K562 (cell line): ENCODE measurements at regions not wholly inside any gene's neighbourhood (a gene's known extent, or its start where the extent isn't known, plus 50 kb on each side); places are given as distances from the start of the nearest gene placed in this dataset.

Experiments used
- BDP1 ChIP-seq: IDR thresholded peaks from 3 replicates; pipeline ENCODE4 v1.6.1; 2011; ENCODE audit not compliant: insufficient read length, insufficient read depth
- CHD2 ChIP-seq: IDR thresholded peaks from 2 replicates; pipeline ENCODE4 v1.6.1; 2011; ENCODE audit warnings: low read depth, low read length
- NFE2L1 ChIP-seq: fragments of 450-650 bp; IDR thresholded peaks from 2 replicates; pipeline ENCODE4 v1.6.1; 2016; ENCODE audit warnings: missing genetic modification characterization, low read depth, mild to moderate bottlenecking, missing compliant biosample characterization, moderate library complexity, borderline replicate concordance
- RNF2 ChIP-seq: sonication (generic); IDR thresholded peaks from 2 replicates; pipeline ENCODE4 v1.6.1; 2016
- TSC22D4 ChIP-seq: fragments of 450-650 bp; IDR thresholded peaks from 2 replicates; pipeline ENCODE4 v1.6.1; 2016; ENCODE audit warnings: missing genetic modification characterization, missing biosample characterization, control low read depth
- TF ChIP-seq, protein P1 (sequence below), 3 experiments: IDR thresholded peaks in 2 of 3; conservative IDR thresholded peaks in 1 of 3; 2 replicates each; pipeline ENCODE4 v1.5.1; 2011 to 2012; ENCODE audit warnings: low read length in 3 of 3, mild to moderate bottlenecking in 3 of 3, control low read depth in 2 of 3, improper control_type of control experiment in 1 of 3, inconsistent platforms in 1 of 3, low read depth in 1 of 3, mixed read lengths in 1 of 3, moderate library complexity in 1 of 3; ENCODE audit not compliant: insufficient read depth in 2 of 3
- TF ChIP-seq, protein P2 (sequence below): fragments of 200-600 bp; sonication (generic); IDR thresholded peaks from one replicate; pipeline ENCODE4 v1.6.1; 2012; ENCODE audit warnings: mild to moderate bottlenecking, low read depth, low read length, inconsistent platforms
- TF ChIP-seq, protein P3 (sequence below), 2 experiments: IDR thresholded peaks in 1 of 2; conservative IDR thresholded peaks in 1 of 2; 2 replicates each; pipeline ENCODE4 v1.6.1; 2016; ENCODE audit warnings: low read depth in 2 of 2, mild to moderate bottlenecking in 1 of 2, missing compliant biosample characterization in 1 of 2, missing genetic modification characterization in 1 of 2, moderate library complexity in 1 of 2

DNA sequence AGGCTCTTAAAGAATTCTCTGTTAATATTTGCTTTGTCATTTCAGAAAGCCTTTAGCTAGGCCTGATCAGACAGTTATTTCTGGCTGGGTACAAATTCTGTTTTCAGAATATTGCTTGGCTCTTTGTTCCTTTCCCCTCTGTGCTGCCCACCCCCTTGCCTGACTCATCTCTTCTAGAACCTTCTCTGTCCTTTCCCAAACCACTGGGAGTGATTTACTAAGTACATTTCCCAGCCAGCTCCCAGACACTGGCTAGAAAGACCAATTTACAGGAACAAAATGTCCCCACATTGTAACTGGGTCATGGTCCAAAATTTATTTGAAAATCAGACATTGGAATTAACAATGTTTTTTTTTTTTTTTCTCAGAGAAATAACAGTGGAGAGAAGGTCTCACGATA, 133.1 kb upstream of the MAP1B start:
- TF ChIP-seq, protein P1, sequence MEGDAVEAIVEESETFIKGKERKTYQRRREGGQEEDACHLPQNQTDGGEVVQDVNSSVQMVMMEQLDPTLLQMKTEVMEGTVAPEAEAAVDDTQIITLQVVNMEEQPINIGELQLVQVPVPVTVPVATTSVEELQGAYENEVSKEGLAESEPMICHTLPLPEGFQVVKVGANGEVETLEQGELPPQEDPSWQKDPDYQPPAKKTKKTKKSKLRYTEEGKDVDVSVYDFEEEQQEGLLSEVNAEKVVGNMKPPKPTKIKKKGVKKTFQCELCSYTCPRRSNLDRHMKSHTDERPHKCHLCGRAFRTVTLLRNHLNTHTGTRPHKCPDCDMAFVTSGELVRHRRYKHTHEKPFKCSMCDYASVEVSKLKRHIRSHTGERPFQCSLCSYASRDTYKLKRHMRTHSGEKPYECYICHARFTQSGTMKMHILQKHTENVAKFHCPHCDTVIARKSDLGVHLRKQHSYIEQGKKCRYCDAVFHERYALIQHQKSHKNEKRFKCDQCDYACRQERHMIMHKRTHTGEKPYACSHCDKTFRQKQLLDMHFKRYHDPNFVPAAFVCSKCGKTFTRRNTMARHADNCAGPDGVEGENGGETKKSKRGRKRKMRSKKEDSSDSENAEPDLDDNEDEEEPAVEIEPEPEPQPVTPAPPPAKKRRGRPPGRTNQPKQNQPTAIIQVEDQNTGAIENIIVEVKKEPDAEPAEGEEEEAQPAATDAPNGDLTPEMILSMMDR (IDR thresholded peaks at IDR 0.05 in 2 of 3, conservative IDR thresholded peaks at IDR 0.05 in 1 of 3; ENCODE audit: insufficient read depth in 2 of 3, low read depth in 1 of 3, low read length in 3 of 3): no peak
- TF ChIP-seq BDP1: no peak
- TF ChIP-seq CHD2: no peak
- TF ChIP-seq NFE2L1 (tag): no peak
- TF ChIP-seq, protein P2, sequence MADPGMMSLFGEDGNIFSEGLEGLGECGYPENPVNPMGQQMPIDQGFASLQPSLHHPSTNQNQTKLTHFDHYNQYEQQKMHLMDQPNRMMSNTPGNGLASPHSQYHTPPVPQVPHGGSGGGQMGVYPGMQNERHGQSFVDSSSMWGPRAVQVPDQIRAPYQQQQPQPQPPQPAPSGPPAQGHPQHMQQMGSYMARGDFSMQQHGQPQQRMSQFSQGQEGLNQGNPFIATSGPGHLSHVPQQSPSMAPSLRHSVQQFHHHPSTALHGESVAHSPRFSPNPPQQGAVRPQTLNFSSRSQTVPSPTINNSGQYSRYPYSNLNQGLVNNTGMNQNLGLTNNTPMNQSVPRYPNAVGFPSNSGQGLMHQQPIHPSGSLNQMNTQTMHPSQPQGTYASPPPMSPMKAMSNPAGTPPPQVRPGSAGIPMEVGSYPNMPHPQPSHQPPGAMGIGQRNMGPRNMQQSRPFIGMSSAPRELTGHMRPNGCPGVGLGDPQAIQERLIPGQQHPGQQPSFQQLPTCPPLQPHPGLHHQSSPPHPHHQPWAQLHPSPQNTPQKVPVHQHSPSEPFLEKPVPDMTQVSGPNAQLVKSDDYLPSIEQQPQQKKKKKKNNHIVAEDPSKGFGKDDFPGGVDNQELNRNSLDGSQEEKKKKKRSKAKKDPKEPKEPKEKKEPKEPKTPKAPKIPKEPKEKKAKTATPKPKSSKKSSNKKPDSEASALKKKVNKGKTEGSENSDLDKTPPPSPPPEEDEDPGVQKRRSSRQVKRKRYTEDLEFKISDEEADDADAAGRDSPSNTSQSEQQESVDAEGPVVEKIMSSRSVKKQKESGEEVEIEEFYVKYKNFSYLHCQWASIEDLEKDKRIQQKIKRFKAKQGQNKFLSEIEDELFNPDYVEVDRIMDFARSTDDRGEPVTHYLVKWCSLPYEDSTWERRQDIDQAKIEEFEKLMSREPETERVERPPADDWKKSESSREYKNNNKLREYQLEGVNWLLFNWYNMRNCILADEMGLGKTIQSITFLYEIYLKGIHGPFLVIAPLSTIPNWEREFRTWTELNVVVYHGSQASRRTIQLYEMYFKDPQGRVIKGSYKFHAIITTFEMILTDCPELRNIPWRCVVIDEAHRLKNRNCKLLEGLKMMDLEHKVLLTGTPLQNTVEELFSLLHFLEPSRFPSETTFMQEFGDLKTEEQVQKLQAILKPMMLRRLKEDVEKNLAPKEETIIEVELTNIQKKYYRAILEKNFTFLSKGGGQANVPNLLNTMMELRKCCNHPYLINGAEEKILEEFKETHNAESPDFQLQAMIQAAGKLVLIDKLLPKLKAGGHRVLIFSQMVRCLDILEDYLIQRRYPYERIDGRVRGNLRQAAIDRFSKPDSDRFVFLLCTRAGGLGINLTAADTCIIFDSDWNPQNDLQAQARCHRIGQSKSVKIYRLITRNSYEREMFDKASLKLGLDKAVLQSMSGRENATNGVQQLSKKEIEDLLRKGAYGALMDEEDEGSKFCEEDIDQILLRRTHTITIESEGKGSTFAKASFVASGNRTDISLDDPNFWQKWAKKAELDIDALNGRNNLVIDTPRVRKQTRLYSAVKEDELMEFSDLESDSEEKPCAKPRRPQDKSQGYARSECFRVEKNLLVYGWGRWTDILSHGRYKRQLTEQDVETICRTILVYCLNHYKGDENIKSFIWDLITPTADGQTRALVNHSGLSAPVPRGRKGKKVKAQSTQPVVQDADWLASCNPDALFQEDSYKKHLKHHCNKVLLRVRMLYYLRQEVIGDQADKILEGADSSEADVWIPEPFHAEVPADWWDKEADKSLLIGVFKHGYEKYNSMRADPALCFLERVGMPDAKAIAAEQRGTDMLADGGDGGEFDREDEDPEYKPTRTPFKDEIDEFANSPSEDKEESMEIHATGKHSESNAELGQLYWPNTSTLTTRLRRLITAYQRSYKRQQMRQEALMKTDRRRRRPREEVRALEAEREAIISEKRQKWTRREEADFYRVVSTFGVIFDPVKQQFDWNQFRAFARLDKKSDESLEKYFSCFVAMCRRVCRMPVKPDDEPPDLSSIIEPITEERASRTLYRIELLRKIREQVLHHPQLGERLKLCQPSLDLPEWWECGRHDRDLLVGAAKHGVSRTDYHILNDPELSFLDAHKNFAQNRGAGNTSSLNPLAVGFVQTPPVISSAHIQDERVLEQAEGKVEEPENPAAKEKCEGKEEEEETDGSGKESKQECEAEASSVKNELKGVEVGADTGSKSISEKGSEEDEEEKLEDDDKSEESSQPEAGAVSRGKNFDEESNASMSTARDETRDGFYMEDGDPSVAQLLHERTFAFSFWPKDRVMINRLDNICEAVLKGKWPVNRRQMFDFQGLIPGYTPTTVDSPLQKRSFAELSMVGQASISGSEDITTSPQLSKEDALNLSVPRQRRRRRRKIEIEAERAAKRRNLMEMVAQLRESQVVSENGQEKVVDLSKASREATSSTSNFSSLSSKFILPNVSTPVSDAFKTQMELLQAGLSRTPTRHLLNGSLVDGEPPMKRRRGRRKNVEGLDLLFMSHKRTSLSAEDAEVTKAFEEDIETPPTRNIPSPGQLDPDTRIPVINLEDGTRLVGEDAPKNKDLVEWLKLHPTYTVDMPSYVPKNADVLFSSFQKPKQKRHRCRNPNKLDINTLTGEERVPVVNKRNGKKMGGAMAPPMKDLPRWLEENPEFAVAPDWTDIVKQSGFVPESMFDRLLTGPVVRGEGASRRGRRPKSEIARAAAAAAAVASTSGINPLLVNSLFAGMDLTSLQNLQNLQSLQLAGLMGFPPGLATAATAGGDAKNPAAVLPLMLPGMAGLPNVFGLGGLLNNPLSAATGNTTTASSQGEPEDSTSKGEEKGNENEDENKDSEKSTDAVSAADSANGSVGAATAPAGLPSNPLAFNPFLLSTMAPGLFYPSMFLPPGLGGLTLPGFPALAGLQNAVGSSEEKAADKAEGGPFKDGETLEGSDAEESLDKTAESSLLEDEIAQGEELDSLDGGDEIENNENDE: no peak
- no peak for TF ChIP-seq TSC22D4 (tag)
- TF ChIP-seq, protein P3, sequence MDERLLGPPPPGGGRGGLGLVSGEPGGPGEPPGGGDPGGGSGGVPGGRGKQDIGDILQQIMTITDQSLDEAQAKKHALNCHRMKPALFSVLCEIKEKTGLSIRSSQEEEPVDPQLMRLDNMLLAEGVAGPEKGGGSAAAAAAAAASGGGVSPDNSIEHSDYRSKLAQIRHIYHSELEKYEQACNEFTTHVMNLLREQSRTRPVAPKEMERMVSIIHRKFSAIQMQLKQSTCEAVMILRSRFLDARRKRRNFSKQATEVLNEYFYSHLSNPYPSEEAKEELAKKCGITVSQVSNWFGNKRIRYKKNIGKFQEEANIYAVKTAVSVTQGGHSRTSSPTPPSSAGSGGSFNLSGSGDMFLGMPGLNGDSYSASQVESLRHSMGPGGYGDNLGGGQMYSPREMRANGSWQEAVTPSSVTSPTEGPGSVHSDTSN (CRISPR knock-in tag; IDR thresholded peaks at IDR 0.05; ENCODE audit: low read depth): no peak
- TF ChIP-seq, protein P3 (tag; conservative IDR thresholded peaks at IDR 0.05; ENCODE audit: low read depth): no peak
- TF ChIP-seq RNF2: no peak
